ENCODE measurements at regions not wholly inside any gene's neighbourhood (a gene's known extent, or its start where the extent isn't known, plus 50 kb on each side); places are given as distances from the start of the nearest gene placed in this dataset.
"Not testable (repeated sequence)": the region's sequence is repeated elsewhere in the genome, so short reads cannot be mapped to it uniquely, and the experiment has no call there.

DNA sequence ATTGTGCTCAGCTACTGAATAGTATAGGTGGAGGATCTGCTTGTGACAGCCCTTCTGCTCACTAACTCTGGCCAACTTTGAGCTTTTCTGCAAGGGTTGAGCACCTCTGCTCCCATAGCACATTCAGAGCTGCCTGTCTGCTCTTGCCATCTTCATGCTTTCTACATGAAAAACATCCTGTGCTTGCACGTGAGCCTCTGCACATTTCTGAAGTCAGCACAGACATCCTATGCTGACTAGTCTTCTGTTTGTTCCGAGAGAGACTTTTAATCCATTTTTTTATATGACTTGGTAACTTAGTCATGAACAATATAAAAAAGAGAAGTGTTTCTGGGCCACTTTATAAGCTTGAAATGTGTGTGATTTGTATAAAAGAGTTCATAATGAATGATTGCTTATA is 969.3 kb downstream of the TMTC2 start:
- DNase-seq = no peak

DNA sequence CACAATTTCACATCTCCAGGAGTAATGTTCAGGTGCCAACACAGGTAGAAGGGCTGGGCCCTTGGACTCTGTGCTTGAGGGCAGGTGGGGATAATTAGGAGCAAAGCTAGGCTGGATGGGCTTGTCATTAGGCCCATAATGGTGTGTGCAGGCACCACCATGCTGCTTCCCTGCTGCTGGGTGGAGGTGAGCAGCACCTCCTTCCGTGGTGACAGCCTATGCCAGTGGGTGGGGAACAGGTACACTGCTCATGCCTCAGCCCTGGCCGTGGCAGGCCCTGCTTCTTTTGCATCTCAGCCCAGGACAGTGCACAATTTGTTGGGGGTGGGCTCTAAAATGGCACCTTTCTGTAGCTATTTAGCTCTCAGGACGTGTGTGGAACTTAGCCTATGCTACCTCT is 955.5 kb downstream of the TMTC2 start:
- DNase-seq = no peak

DNA sequence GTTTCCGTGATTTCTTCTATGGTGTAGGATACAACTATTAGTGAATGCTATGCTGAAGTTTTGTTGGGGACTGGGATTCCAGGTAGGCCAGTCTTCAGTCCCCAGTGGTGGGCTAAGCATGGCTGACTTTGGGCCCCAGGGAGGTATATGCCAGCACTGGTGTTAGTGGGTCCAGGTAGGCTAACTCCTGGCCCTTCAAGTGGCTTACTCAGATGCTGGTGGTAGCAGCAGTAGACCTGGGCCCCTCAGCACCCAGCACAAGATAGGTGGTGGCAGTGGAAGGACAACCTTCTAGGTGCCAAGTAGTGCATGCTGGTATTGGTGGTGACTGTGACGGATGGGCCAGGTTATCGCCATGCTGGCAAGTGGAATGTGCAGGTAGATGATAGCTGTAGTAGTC is 955.1 kb downstream of the TMTC2 start:
- DNase-seq = no peak

DNA sequence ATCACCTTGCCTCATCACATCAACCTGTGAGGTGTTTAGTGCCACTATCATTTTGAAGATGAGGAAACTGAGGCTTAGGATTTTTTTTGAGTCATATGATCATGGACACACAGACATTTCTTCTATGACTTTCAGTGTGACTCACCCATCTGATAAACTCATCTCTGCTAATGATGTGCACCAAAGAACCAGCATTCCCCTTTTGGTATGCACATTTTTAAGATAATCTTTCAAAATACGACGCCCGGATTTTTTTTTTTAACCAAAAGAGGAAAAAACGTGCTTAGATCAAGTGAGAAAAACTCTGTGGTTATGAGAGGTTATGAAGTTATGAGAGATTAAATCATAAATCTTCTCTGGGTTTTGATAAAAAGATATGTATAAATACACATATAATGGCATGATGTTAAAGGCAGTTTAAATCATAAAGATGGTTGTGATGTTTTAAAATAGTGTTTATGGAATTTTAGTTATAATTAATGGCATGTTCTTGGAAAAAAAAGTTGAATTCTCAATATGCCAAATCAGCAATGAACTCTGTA is 948.1 kb downstream of the TMTC2 start:
- DNase-seq = no peak

DNA sequence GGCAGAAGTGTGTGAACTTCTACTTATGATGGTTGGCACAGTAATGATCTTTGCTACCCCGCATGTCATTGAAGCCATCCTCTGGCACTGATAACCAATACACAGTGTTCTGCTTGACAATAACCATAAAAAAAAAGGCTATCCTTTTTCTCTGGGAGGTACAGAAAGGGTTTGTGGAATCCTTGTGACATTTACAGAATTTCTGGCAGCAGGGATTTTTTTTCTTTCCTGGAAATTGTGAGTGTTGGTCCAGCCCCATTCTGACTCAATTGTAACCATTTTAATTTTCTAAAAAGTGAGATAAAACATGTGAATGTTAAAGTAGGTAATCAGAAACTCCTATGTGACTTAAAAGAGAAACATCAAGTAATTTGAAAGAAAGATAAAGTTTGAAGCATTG is 943.8 kb downstream of the TMTC2 start:
- no peak for DNase-seq

DNA sequence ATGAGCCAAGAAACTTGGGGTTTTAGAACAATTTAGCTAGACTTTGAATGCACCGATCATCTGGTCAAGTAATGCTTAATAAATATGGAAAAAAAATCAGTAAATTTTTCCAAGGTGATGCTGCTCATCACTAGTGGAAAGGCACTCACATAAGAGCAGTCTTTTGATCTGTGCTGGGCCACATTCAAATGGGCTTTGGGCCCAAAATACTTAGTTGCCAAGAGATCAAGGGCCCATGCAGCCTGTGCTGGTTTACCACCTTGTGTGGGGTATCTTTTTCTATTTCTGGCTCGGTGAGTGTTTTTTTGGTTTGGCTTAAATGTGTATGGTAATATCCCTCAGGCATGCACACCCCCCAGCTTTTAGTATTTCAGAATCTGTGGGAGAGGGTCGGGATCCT is 943.2 kb downstream of the TMTC2 start:
- no peak for DNase-seq

DNA sequence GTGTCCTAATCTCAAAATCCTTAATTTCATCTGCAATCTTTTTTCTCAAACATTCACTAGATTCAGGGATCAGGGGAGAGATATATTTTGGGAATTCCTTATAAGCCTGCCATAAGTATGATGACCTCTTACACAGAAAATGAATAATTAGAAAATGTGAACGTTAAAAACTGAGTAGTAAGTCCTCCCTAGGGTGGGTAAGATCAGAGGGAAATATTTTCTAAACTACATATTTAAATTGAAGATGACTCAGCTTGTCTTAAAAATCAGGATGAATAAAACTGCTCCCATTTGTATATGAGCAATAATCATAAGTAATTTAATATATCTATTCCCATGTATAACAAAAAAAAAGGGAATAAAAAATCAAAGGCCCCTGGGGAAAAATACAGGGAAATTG is 935.5 kb downstream of the TMTC2 start:
- no peak for DNase-seq

DNA sequence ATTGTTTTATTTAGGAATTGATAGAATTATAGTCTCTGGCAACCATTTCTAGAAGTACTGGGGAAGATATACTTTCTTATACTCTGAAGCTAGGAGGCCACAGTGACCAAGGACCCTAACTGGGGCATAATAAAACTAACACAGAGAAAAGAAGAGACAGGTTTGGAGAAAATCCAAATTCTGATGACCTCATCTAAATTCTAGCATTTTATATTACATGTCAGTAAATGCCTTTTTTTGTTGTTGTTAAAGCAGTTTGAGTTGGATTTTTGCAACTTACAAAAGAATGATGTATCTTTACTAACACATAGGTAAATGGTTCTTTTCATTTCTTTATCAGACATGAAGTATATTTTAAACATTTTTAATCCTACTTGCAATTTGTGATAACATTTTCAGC is 933.3 kb downstream of the TMTC2 start:
- no peak for DNase-seq

DNA sequence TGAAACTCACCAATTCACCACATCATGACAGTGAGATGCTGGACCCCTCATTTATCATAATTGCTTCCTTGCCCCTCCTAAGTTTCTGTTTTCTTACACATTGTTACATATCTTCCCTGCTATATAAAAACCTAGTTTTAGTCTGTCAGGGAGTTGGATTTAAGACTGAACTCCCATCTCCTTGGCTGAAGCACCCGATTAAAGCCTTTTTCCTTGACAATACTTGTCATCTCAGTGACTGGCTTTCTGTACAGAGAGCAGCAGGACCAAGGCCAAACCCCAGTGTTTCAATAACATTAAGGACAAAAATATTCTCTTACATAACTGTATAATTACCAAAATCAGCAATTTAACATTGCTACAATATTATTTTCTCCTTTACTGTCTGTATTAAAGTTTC is 928.4 kb downstream of the TMTC2 start:
- no peak for DNase-seq

DNA sequence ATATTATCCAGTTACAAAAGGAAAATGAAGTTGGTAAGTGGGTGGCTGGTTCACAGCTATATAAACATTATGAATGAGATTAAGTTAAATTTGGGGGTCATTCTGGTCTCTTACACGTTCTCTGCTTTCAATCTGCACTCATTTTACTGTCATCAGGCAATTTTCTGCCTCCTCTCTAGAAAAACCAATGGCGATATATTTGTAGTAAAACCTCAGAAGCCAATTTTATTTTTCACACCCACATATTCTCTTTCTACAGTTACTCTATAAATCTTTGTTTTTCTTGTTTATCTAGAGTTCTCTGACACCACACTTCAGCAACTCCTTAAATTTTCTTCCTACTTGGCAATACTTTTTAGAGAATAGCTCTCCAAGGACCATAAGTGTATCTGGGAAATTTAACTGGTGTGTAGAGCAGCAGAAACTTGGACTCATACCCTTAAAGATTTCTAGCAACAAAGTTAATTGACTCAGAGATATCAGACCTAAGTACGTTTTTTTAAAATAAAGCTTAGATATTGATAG is 926.9 kb downstream of the TMTC2 start:
- DNase-seq = no peak

DNA sequence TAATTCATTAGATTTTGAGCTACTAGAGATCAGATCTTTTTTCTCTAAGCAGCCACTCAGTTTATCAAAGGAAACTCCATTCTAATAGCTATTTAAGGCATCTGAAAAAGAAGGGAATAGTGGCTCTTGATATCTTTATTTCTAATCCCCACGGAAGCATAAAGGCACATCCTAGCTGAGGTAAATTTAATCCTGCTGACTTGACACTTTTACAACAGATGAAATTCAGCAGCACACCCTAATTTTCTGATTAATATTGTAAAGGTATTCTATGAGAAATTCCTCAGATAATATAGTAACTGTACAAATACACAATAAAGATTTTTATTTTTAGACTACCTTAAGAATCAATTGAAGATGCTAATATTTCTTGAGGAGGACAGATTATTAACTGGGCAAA is 916.4 kb downstream of the TMTC2 start:
- DNase-seq = no peak

DNA sequence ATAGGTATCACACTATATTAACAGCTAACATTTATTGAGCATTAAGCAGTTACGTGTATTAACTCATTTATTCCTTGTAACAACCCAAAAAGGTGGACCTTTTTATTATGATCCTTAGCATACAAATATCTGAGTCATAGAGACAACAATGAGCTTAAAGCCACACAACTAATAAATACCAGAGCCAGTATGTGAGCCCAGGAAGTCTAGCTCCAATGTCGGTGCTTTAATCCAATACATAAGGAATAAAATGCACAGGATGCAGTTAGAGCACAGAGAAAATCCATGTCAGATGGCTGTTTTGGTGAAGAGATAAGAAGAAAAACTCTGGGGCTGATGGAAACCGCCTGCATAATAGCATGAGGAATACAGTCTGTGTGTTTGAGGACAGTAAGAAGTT is 888.6 kb downstream of the TMTC2 start:
- no peak for DNase-seq

DNA sequence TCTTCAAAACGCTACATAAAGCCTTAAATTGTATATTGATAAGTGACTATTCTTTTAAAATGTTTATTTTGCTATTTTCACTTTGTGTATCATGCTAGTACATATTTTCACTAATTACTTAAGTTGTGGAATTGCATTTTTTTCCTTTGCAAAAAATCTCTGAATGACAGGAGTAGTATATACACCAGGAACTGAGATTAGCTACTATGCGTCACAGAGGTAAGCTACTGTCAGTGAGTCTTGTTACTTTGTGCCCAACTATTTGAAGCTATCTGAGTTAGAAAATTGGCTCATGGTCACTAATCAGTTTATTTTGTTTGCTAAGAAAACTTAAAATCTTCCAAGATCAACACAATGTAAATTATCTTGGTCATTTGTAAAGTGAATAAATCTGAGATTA is 887.4 kb downstream of the TMTC2 start:
- DNase-seq = no peak

DNA sequence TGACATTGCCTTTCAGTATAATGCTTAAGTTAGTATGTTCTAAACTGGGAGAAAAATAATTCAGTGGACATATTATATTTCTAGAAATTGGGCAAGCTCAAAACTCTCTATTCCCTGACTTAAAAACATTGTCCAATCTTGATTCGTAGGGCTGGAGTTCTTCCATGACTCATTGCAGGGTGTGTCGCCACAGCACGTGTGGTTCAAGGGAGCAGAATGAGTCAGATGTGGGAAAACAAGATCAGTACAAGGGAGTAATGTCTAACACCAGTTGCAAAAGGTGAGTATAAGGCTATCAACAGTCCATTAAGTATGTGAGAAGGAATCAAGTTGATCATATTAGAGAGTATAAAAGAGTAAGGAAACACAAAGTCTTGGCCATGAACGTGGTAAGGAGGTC is 887.0 kb downstream of the TMTC2 start:
- DNase-seq = no peak

DNA sequence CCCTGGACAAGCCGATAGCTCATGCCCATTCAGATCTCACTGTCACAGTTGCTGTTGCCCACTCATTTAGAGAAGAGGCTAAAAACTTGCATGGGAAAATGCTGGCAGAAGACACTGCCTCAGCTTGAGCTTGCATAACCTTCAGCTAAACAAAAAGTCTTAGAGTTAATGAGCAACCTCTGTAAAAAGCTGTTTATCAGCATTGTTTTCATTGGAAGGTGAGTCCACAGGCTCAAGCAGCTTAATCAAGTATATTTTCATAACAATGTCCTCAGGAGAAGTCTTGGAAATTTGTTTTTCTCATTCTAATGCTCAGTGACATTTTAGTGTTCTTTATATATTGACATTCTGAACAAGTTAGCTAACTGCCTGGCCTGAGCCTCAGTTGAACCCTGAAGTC is 872.9 kb downstream of the TMTC2 start:
- no peak for DNase-seq

DNA sequence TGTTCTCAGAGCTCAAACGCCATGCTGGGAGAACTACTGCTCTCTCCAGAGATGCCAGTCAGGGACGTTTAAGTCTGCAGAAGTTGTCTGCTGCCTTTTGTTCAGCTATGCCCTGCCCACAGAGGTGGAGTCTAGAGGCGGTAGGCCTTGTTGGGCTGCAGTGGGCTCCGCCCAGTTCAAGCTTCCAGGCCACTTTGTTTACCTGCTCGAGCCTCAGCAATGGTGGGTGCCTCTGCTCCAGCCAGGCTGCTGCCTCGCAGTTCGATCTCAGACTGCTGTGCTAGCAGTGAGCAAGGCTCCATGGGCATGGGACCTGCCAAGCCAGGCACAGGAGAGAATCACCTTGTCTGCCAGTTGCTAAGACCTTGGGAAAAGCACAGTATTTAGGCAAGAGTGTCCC is 869.3 kb downstream of the TMTC2 start:
- not testable (repeated sequence) for DNase-seq

DNA sequence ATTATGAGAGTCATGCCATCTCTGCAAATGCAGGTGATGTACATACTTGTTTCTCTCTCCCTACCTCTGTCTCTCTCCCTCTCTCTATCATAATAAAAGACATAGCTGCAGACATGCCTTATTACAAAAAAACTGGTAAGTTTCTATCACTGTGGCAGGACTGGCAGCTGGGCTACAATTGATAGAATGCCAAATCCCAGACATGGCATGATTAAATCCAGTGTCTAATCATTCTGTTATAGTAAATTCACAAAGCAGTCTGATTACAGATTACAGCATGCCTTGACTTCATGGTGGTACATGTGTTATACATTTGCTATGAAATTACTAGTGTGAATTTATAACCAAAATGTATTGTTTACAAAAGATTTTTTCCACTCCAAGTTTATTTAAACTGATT is 854.7 kb downstream of the TMTC2 start:
- no peak for DNase-seq

DNA sequence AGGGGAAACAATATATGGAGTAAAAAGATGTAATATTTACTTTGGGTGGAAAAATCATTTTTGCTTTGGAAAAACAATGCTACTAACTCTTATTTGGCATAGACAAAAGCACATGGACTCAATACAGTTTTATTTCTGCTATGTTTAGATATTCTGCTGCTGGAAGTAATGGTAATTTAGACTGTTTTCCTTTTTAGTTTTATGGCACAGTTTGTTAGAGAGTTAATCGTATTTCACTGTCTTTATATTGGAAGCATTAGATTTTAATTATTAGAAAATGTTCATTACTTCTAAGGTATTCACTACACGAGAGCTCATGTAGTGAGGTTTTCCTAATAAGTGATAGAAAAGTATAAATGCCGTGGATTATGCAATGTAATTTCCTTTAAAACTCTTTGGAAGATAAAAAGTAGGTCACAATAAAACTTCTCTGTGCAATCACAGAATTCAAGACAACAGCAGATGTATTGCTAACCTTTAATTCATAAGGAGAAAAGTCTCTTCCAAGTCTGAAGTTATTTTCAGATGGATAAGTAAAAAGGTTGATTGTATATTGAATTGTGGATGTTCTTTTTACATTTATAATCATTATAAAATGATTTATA is 851.8 kb downstream of the TMTC2 start:
- no peak for DNase-seq

DNA sequence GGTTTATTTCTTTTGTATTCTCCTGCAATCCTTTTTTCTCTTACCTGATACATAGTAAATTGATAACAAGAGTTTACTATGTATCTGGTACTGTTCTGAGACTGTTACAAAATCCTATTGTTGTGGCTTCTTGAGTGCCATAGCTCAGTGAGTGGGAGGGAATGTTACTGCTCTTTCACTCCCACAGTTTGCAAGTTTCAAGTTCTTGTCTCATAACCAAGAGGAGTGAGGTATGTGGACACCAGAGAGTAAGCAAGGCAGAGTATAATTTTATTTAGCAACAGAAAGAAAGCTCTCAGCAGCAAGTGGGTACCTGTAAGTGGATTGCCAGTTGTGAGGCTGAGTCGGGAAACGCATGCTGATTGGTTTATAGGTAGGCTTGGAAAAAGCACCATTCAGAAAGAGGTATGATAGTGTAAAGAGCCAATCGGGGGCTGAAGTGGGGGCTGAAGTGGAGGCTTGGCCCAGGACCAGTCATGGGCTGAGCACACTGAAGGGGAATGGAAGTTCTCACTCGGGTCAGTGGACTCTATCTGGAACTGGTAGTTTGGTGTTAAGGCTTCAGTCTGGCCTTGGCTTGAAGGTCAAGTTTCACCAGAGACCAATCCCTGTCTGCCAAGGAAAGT is 850.8 kb downstream of the TMTC2 start:
- DNase-seq = no peak

DNA sequence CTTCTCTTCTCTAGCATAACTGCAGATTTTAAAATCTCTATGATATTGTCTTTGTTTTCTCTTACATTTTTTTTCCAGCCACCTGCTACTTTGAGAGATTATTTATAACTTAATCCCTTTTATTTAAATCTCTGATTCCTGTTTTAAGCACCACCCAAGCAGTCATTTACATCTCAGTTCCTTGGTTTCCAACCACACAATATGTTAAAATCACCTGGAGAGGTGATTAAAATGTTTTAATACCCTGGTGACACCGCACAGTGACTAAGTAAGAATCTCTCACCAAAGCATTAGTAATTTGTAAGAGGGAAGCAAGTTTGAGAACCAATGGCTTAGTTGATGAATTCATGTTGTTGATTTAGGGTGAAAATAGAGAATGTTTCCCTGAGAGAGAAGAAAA is 849.8 kb downstream of the TMTC2 start:
- DNase-seq = no peak

DNA sequence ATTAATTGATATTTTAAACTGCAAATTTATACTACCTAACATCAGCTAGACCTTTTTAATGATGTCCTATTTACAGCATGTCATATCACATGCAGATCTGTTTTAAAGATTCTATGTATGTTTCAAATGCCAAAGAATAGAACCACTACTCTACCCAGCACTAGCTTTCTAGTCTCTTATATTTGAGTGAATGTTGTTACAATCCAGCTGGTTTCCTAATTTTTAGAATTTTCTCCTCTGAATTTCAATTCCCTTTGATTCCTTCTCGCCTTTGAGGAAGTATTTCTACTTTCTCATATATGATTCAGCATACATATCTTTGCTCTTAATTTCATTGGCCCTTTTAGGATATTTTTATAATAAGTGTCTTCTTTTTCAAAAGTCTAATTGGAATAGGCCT is 841.9 kb downstream of the TMTC2 start:
- no peak for DNase-seq

DNA sequence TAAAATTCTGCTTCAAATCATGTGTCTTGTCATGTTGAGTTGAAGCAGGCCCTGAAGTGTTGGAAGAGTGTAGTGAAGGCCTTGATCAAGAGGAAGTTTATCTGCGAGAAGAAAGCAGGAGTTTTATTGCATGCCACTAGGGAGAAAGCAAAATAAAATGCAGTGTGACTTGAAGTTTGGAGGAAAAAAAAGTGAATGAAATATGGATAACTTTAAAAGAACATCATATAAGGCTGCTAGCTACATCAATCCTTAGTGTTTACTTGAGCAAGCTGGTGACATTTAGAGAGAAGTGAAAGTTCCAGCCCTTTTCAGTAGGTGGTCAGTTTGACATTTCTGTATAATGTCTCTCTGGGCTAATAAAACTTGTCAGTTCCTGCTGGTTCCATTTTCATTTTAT is 841.1 kb downstream of the TMTC2 start:
- DNase-seq = no peak

DNA sequence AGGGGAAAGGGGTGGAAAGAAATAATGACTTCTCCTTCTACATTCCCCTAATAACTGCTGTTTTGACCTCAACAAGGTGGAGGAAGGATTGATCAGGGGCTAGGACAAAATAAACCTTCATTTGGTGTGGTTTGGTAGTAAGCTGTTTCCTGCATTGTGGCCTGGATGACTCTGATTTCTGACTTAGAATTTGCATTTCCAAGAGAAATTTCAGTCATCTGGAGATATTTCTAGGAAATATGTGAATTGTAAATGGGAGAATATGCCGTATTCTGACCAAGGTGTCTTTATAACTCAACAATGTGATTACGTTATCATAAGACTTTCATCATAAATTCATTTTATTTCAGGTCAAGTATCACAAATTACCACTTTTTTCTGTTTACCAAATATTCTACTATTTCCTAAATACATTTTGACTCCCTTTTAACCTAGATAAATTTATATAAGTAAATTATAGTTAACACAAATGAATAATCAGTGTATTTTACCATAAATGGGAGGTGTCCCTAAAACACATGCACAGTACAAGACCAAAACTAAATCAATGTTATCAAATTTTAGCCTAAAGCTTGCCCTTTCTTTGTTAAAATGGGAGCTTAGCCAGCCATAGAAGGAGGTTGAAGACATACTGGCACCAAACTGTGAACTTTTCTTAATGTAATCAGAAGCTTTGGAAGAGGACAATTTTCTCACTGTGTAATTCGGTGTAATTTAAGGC is 828.8 kb downstream of the TMTC2 start:
- DNase-seq = no peak

DNA sequence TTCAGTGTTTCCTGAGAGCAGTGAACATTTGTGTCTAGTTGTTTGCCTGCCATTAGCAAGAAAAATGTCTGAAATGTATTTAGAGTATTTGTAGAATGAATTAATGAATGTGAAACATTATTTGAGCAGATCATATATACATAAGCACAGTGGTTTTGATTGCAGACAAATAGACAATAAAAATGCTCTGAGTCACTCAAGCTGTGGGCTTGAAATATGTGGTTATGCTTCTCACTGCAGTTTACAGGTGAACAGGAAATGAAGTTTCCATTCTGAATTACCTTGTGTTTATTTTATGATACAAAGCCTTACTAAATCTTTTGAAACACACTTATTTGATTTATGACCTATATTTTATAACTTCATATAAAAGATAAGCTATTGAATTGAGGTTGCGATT is 827.7 kb downstream of the TMTC2 start:
- no peak for DNase-seq

Data from kidney glomerular epithelial cell (primary cell).